Natural killer cell (primary cell): ENCODE measurements at regions not wholly inside any gene's neighbourhood (a gene's known extent, or its start where the extent isn't known, plus 50 kb on each side); places are given as distances from the start of the nearest gene placed in this dataset.

Source experiments
- ATAC-seq, 3 donors: fragments of 150-1000 bp in 2 of 3; fragments of 200-7000 bp in 1 of 3; cut with Tn5 transposase; 1 replicate in 1 of 3; 2 replicates in 2 of 3; pipeline ENCODE4 v1.10.0; 2021; ENCODE audit warnings: mild to moderate bottlenecking in 2 of 3, moderate library complexity in 2 of 3
- DNase-seq, 2 donors: peaks; one replicate each; pipeline versions ENCODE4 v3.0.0 to v3.0.0-alpha.2; 2013 to 2021; ENCODE audit warnings: mixed read lengths in 1 of 2
- H3K27ac ChIP-seq: one replicate; pipeline ENCODE4 v1.5.1; 2013; ENCODE audit warnings: mild to moderate bottlenecking, low read length
- H3K27me3 ChIP-seq: one replicate; pipeline ENCODE4 v1.6.1; 2013; ENCODE audit warnings: low read length; ENCODE audit not compliant: control insufficient read depth, insufficient read depth
- H3K36me3 ChIP-seq: one replicate; pipeline ENCODE4 v1.6.1; 2013; ENCODE audit warnings: low read length; ENCODE audit not compliant: control insufficient read depth, insufficient read depth
- H3K4me1 ChIP-seq: one replicate; pipeline ENCODE4 v1.6.1; 2013; ENCODE audit warnings: low read length; ENCODE audit not compliant: control insufficient read depth, insufficient read depth
- H3K4me3 ChIP-seq: one replicate; pipeline ENCODE4 v1.5.1; 2013; ENCODE audit warnings: low read length
- H3K9me3 ChIP-seq: one replicate; pipeline ENCODE4 v1.6.1; 2013; ENCODE audit warnings: low read length; ENCODE audit not compliant: control insufficient read depth, insufficient read depth
- H3K27ac Mint-ChIP-seq, 2 donors: one replicate each; pipeline ENCODE4 v1.8.0; 2022; ENCODE audit warnings: mild to moderate bottlenecking in 2 of 2, mixed read lengths in 2 of 2, moderate library complexity in 1 of 2
- H3K27me3 Mint-ChIP-seq, 2 donors: one replicate each; pipeline ENCODE4 v1.8.0; 2022; ENCODE audit warnings: low read depth in 2 of 2, mixed read lengths in 2 of 2
- H3K36me3 Mint-ChIP-seq: one replicate; pipeline ENCODE4 v1.8.0; 2022; ENCODE audit warnings: mixed read lengths
- H3K4me1 Mint-ChIP-seq, 2 donors: one replicate each; pipeline ENCODE4 v1.8.0; 2022; ENCODE audit warnings: mixed read lengths in 2 of 2
- H3K4me3 Mint-ChIP-seq: one replicate; pipeline ENCODE4 v1.8.0; 2022; ENCODE audit warnings: mild to moderate bottlenecking, moderate library complexity, mixed read lengths
- H3K9me3 Mint-ChIP-seq, 2 donors: one replicate each; pipeline ENCODE4 v1.8.0; 2022; ENCODE audit warnings: mixed read lengths in 2 of 2
- CTCF ChIP-seq: fragments of 200-600 bp; IDR thresholded peaks from one replicate; pipeline ENCODE4 v1.8.0; 2022; ENCODE audit warnings: antibody characterized with exemption
- WGBS: methylation state at CpG from one replicate; pipeline ENCODE4 v1.1.7; 2013; ENCODE audit warnings: missing lambda C conversion rate; ENCODE audit not compliant: insufficient coverage; 5-methylcytosine and 5-hydroxymethylcytosine counted together
- intact Hi-C: fragments of 100-400 bp; cut with micrococcal nuclease; formaldehyde crosslinking; loops from one replicate; pipeline ENCODE4 v1.14.2; 2022

GRCh38 chr1:58989845-58990244 lies 206.0 kb upstream of the JUN start:
- Mint-ChIP-seq H3K4me1 (peaks cover 19 to 27% of the 10 kb centered on the region in 2 donors), H3K9me3 (no peaks in the 10 kb centered on the region), H3K27me3 (no peaks in the 10 kb centered on the region), H3K27ac (no peak overlapping the region), H3K4me3 (no peak overlapping the region), H3K36me3 (no peaks in the 10 kb centered on the region)
- DNase-seq = no peak
- H3K4me1 ChIP-seq = peaks cover 7% of the 10 kb centered on the region
- no peak overlapping the region for H3K27ac ChIP-seq
- WGBS = 100% methylated on average over 1 of the region's 2 CpGs
- no peaks in the 10 kb centered on the region for H3K36me3 ChIP-seq
- intact Hi-C loops = no loop called here
- no peaks in the 10 kb centered on the region for H3K27me3 ChIP-seq
- H3K4me3 ChIP-seq = no peak overlapping the region
- ATAC-seq = no peak
- H3K9me3 ChIP-seq = no peaks in the 10 kb centered on the region
- no peak for TF ChIP-seq CTCF

GRCh38 chr1:58991305-58991704 lies 207.5 kb upstream of the JUN start:
- 60% methylated on average over 1 of the region's 1 CpG for WGBS
- H3K9me3 Mint-ChIP-seq = no peaks in the 10 kb centered on the region
- ATAC-seq (no peak), DNase-seq (no peak)
- H3K4me1 Mint-ChIP-seq = peaks cover 25 to 36% of the 10 kb centered on the region in 2 donors
- no peaks in the 10 kb centered on the region for H3K9me3 ChIP-seq
- no peaks in the 10 kb centered on the region for H3K27me3 Mint-ChIP-seq
- H3K27me3 ChIP-seq = no peaks in the 10 kb centered on the region
- no peaks in the 10 kb centered on the region for H3K36me3 Mint-ChIP-seq
- no peak overlapping the region for H3K27ac Mint-ChIP-seq
- H3K4me3 Mint-ChIP-seq = no peak overlapping the region
- H3K4me3 ChIP-seq = no peak overlapping the region
- peaks cover 7% of the 10 kb centered on the region for H3K4me1 ChIP-seq
- TF ChIP-seq CTCF = no peak
- intact Hi-C loops = no loop called here
- no peaks in the 10 kb centered on the region for H3K36me3 ChIP-seq
- no peak overlapping the region for H3K27ac ChIP-seq

GRCh38 chr1:58992643-58993042 lies 208.8 kb upstream of the JUN start:
- Mint-ChIP-seq H3K9me3 (no peaks in the 10 kb centered on the region), H3K4me1 (peaks cover 13 to 30% of the 10 kb centered on the region in 2 donors), H3K4me3 (no peak overlapping the region), H3K27ac (no peak overlapping the region), H3K27me3 (no peaks in the 10 kb centered on the region), H3K36me3 (no peaks in the 10 kb centered on the region)
- intact Hi-C loops = no loop called here
- ATAC-seq (no peak), DNase-seq (no peak)
- no peak for TF ChIP-seq CTCF
- WGBS = 90% methylated on average over 2 of the region's 2 CpGs
- H3K4me3 ChIP-seq = no peak overlapping the region
- no peaks in the 10 kb centered on the region for H3K9me3 ChIP-seq
- no peaks in the 10 kb centered on the region for H3K27me3 ChIP-seq
- H3K27ac ChIP-seq = no peak overlapping the region
- H3K36me3 ChIP-seq = no peaks in the 10 kb centered on the region
- H3K4me1 ChIP-seq = peaks cover 4% of the 10 kb centered on the region

GRCh38 chr1:58993403-58993802 lies 209.6 kb upstream of the JUN start:
- Mint-ChIP-seq H3K9me3 (no peaks in the 10 kb centered on the region), H3K27me3 (no peaks in the 10 kb centered on the region), H3K4me3 (no peak overlapping the region), H3K4me1 (peaks cover 6 to 23% of the 10 kb centered on the region in 2 donors), H3K27ac (no peak overlapping the region), H3K36me3 (no peaks in the 10 kb centered on the region)
- no peaks in the 10 kb centered on the region for H3K9me3 ChIP-seq
- intact Hi-C loops = no loop called here
- ATAC-seq (no peak), DNase-seq (no peak)
- no peak overlapping the region for H3K4me3 ChIP-seq
- H3K4me1 ChIP-seq = no peaks in the 10 kb centered on the region
- TF ChIP-seq CTCF = no peak
- 99% methylated on average over 3 of the region's 3 CpGs for WGBS
- H3K36me3 ChIP-seq = no peaks in the 10 kb centered on the region
- H3K27ac ChIP-seq = no peak overlapping the region
- no peaks in the 10 kb centered on the region for H3K27me3 ChIP-seq
